Stimulated activated naive CD8-positive, alpha-beta T cell treated with anti-CD3 and anti-CD28 coated beads, Interleukin-15, amount 100 ng/mL, for 72 hours (primary cell): ENCODE measurements at regions not wholly inside any gene's neighbourhood (a gene's known extent, or its start where the extent isn't known, plus 50 kb on each side); places are given as distances from the start of the nearest gene placed in this dataset.

ENCODE experiments used
- ATAC-seq: fragments of 150-1000 bp; cut with Tn5 transposase; 2 replicates; pipeline ENCODE4 v1.10.0; 2021; ENCODE audit warnings: mild to moderate bottlenecking, moderate library complexity
- DNase-seq, 2 donors: peaks; one replicate each; pipeline ENCODE4 v3.0.0; 2021 to 2022
- H3K27ac Mint-ChIP-seq, 2 donors: one replicate each; pipeline ENCODE4 v1.8.0; 2022; ENCODE audit warnings: mild to moderate bottlenecking in 2 of 2, mixed read lengths in 2 of 2, moderate library complexity in 2 of 2
- H3K27me3 Mint-ChIP-seq: one replicate; pipeline ENCODE4 v1.8.0; 2022; ENCODE audit warnings: mixed read lengths
- H3K4me1 Mint-ChIP-seq: one replicate; pipeline ENCODE4 v1.8.0; 2022; ENCODE audit warnings: mild to moderate bottlenecking, mixed read lengths
- H3K4me3 Mint-ChIP-seq, 2 donors: one replicate each; pipeline ENCODE4 v1.8.0; 2022; ENCODE audit warnings: mild to moderate bottlenecking in 2 of 2, mixed read lengths in 2 of 2, moderate library complexity in 1 of 2
- H3K9me3 Mint-ChIP-seq, 2 donors: one replicate each; pipeline ENCODE4 v1.8.0; 2022; ENCODE audit warnings: mixed read lengths in 2 of 2

DNA sequence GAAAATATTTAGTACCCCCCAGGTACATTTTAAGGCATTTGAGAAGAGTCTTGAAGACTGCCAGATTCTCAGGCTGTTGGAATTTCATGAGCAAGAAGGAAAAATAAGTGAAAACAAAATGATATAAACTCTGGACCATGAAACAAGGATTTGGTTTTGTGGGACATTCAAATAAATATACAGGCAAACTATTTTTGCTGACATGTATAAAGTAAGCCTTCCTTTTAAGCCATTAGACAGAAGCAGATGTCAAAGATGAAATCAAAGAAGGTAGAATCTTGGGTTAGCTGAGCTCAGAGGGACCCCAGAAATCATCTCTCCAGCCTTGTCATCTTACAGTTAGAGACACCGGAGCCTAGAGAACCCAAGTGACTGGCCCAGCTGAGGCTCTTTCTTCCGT, 51.3 kb upstream of the ACSL3 start:
- H3K27me3 Mint-ChIP-seq: no peaks in the 10 kb centered on the region
- no peak overlapping the region for H3K4me3 Mint-ChIP-seq
- H3K27ac Mint-ChIP-seq: peak overlapping the region in 1 of 2 donors; percentile 48
- DNase-seq (no peak), ATAC-seq (no peak)
- peaks cover 28% of the 10 kb centered on the region for H3K4me1 Mint-ChIP-seq
- H3K9me3 Mint-ChIP-seq: no peaks in the 10 kb centered on the region

DNA sequence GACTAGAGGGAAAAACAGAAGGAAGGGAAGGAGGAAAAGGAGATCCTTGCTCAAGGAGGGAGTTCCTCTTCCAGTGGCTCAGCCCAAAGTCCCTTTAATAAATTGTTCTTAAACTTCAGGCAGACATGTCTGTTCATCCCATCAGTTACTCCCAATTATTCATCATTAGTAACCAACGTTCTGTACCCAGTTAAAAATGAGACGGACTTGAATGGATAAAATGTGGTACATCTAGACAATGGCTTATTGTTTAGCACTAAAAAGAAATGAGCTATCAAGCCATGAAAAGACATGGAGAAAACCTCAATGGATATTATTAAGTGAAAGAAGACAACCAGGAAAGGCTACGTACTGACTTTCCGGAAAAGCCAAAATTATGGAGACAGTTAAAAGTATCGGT, 50.8 kb upstream of the ACSL3 start:
- DNase-seq: no peak
- H3K9me3 Mint-ChIP-seq: no peaks in the 10 kb centered on the region
- peaks cover 28% of the 10 kb centered on the region for H3K4me1 Mint-ChIP-seq
- H3K27me3 Mint-ChIP-seq: no peaks in the 10 kb centered on the region
- no peak overlapping the region for H3K4me3 Mint-ChIP-seq
- ATAC-seq: no peak
- H3K27ac Mint-ChIP-seq: no peak overlapping the region
